DMS153 (cell line): ENCODE measurements at regions not wholly inside any gene's neighbourhood (a gene's known extent, or its start where the extent isn't known, plus 50 kb on each side); places are given as distances from the start of the nearest gene placed in this dataset.
A peak's percentile ranks its signal among the peaks of the same experiment; 100 is the strongest.

Experiments
- DNase-seq: peaks from one replicate; lab custom pipeline; 2025; lab: John Stamatoyannopoulos, UW

DNA sequence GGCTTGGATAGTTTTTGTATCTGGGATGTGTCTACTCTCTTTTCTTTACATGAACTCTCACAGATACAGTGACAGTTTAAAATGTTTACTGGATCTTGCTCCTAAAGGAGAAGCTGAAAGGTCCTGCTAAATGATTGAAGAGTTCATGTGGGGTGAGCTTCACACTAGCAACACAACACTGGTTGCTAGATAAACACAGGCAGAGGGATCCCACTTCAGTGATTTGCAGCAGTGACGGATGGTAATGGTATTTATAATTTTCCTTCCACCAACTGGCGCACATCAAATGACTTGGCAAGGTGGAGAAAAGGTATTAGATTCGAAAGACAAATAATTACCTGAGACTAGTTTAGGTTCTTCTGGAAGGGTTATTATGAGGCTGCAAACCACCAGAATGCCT is 270.2 kb downstream of the TBX15 start:
- peak; percentile 42 for DNase-seq

DNA sequence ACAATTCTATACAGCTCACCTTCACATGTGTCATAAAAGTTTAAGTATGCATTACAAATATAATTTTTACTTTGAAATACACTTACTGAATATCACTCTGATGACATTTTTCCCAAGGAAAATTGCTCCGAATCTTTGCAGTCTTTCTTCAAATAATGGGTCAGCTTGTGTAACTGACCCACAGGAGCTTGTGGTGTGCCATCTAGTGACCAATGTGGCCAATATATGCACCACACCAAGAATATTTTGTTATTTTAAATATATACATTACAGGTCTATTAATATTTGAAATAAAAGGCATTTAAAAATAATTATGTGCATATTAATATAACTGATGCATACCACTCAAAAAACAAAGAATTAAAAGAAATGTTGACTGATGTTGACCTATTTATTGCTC is 271.4 kb downstream of the TBX15 start:
- no peak for DNase-seq

DNA sequence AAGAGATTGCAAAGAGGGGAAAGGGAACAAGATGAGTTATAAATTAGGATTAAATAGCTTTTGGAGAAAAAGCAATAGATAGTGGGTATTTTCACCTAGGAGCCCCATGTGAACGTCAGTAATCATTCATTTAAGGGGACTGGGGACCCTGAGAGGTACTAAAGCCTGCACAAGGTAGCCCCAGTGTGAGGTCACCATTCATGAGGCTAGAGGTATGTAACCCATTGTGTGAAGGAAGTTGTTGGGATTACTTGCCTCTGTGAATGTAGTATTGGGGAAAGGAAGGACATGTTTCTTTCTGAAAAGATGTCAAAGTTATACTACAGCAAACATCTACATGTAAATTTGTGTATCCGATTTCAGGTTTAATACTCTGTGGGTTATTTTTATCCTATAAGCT is 276.8 kb downstream of the TBX15 start:
- no peak for DNase-seq

DNA sequence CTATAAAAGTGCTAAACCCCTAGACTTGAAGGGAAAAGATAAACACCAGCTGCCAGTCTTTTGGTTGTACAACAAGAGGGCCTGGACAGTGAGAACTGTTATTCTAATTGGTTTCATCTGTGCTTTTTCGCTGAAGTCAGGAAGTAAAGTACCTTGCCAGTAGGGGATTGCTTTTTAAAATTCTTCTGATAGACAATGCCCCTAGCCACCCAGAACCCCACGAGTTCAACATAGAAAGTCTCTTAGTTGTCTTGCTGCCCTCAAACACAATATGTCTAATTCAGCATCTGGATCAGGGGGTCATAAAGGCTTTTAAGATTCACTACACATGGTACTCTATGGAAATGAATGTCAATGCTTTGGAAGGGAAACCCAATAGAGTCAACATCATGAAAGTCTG is 289.2 kb downstream of the TBX15 start:
- no peak for DNase-seq

DNA sequence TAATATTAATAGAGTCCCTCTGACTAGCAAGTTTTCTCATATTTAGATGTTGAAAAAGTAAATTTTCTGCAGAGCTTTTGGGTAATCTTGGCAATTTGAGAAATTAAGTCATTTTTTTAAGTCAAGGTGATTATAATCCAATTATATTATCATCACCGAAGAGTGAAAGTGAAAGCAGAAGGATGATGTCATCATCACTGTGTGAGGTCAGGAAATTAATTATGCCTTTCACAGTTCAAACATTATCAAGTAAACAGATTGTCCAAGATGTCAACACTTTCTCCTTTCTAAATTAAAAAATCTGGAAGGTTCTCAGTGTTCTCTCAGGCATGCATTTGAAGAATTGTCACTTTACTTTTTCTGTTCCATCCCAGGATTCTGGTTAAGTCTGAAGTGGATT is 296.0 kb downstream of the TBX15 start:
- DNase-seq, result no peak

DNA sequence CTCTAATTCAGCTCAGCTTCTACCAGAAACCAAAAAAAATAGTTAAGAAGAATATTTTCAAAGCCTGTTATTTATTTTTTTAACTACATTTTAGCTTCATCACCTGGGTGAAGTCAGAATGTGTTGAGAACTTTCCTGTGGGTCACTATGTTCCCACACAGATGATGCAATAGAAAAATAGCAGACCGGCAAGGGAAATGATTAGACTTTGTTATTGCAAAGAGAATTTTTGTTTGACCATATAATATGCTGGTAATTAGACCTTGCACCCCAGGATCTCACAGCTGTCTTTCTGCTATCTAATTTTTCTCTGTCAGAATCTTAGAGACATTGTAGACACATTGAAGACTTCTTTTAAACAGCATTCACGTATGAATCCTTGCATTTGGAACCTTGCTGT is 299.3 kb downstream of the TBX15 start:
- DNase-seq, result no peak

DNA sequence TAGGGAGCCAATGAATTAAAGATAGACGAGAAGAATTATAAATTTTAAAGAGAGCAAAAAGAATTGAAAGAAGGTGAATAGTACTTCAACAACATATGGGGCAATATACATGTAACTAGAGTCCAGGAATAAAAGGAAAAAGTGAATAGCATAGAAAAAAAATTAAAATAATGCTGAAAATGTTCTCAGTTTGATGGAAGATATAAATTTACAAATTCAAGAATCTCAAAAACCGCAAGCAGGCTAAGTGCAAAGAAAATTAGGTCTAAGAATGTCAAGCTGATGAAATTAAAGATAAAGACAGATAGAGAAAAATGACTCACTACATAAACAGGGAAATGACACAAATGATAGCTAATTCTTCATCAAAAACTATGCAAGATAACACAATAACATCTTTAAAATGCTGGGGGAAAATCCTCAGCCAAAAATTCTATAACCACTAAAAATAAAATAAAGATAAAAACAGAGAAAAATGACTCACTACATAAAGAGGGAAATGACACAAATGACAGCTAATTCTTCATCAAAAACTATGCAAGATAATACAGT is 326.3 kb downstream of the TBX15 start:
- no peak for DNase-seq

DNA sequence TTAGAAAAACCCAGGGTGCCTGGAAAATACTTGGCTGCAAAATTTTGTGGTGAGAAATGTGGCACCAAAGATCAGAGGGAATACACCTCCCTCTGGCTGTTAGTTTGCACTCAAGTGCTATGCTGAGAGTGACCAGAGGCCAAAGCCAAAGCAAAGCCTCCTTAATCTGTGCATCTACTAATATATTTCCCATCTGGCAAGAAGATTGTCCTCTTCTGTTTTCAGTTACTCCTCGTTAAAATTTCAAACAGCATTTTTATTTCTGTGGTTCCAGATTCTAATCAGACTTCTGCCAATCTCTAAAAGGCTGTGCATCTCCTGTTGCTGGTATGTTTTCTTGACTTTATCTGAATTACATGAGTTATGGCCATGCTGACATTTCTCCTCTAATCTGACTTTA is 327.4 kb downstream of the TBX15 start:
- DNase-seq, result no peak

GRCh38 chr1:118659646-118660045 is 328.5 kb downstream of the TBX15 start:
- no peak for DNase-seq

DNA sequence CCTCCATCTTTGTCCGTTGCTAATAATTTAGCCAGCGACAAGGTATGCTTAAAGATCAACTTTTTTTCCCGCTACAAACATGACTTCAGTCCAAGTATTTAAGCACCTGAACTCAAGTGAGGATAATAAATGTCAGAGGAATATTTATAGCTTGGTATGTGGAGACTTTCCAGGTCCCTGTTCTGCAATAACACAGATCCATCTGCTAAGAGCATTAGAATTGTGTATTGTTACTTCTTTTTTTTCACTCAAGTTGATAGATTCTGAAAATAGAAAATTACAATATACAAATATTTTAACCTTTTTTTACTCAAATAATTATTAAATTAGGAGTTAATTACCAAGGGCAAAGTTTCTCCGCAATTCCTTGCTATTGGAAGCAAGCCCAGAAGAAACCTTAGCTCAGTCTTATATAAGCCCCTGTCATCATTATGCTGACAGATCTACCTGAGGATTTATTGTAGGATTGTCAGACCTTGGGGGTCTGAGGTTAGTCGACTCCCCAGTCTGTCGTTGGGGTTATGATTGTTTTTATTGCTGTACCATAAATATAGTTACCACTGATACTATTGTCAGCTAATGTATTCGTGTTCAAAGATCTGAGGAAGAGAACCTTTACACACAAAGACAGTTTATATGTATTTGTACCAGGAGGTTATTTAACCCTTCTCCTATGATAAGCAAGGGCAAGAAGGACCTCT is 337.9 kb downstream of the TBX15 start:
- no peak for DNase-seq

GRCh38 chr1:118649369-118650106 is 338.6 kb downstream of the TBX15 start:
- DNase-seq, result no peak

DNA sequence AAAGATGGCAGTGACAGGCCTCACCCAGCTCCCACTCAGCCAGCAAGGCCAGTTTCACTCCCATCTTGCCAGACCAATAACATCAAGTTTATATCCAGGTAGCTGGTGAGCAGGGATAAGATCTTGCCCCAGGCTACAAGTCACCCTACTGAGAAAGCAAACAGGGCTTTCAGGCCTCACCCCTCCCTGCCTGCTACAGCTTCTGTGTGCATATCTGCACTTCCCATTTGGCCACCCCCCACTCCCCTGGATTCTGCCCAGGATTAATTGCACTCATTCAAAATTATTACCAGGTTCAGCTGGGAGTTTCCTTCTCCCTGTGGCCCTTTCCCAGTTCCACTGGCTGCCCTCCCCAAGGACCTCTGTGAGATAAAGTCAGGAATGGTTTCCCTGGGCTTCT is 352.1 kb downstream of the TBX15 start:
- no peak for DNase-seq

GRCh38 chr1:118627435-118627834 is 360.7 kb downstream of the TBX15 start:
- no peak for DNase-seq

DNA sequence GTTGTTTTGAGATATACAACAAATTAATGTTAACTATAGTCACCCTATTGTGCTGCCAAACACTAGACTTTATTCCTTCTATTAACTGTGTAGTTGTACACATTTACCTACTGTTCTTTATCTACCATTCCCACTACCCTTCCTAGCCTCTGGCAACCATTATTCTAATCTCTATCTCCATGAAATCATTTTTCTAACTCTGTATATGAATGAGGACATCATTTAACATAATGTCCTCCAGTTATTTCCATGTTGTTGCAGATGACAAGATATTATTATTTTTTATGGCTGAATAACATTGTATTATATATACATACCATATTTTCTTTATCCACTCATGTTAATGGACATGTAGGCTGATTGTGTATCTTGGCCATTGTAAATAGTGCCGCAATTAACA is 366.3 kb downstream of the TBX15 start:
- no peak for DNase-seq

- DNase-seq, result no peak
These were observed 369.4 kb downstream of the TBX15 start for GRCh38 chr1:118618618-118619340.

GRCh38 chr1:118617916-118618315 is 370.2 kb downstream of the TBX15 start:
- DNase-seq, result no peak

DNA sequence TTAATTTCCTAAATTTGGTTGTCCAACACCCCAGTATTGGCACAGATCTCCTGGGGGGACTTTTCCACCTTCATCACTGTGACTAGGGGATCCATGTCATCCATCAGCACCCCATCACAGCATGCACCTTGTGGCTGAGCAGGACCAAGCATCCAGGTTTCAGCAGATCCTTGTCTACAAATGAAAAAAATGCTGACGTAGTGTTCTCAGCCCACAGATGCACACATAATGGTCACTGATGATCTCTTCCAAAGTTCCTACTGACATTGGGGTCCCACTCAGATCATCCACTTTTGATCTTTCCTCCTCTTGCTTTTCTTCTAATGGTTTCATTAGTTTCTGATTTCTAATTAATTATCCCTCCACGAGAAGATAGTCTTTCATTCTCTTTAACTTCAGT is 373.1 kb downstream of the TBX15 start:
- no peak for DNase-seq

DNA sequence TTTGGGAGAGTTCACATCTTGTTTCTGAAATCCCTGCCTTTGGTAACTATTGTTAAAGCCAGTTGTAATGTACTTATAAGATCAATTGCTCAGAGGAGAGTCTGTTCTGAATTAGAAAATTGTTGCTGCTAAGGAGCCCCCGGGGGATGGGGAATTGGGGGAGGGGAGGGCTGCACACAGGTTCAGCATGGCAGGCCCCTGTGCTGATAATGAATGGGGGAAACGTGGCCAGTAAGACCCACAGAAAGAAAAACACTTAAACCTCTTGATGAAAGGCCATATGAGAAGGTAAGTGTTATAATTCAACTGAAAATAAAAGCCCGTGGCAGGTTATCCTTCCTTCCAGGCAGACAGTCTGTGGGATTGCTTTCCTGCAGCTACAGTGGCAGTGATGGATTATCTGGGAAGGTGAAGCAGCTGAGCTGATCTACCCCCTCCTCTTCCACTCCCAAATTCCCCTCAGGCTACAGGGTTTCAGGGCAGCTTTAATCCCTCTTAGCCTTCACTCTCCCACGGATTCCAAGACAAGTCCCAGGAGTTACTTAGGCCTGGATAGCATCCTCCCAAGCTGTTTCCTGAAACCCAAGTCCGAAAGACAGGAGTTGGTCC is 398.8 kb downstream of the TBX15 start:
- DNase-seq, result no peak

DNA sequence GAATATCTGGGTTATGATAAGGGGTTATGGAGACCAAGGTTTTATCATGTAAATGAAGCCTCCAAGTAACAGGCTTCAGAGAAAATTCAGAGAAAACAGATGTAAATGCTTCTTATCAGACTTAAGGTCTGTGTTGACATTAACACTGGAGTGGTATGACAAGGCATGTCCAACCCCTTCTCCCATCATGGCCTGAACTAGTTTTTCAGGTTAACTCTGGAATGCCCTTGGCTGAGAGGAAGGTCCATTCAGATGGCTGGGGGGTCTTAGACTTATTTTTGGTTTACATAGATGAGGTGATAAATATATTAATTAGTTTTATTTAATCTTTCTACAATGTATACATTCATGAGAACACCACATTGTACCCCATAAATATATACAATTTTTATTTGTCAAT is 399.6 kb downstream of the TBX15 start:
- DNase-seq, result no peak

GRCh38 chr1:118578276-118578675 is 393.2 kb upstream of the SPAG17 start:
- DNase-seq, result no peak

DNA sequence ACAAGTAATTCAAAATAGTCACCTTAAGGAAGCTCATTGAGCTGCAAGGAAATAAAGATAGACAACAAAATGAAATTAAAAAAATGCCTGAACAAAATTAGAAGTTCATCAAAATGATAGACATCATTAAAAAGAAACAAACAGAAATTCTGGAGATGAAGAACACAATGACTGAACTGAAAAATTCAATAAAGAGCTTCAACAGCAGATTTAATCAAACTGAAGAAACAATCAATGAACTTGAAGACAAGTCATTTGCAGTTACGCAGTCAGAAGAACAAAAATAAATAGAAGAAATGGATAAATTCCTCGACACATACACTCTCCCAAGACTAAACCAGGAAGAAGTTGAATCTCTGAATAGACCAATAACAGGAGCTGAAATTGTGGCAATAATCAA is 390.0 kb upstream of the SPAG17 start:
- DNase-seq, result no peak

- DNase-seq, result no peak
These were observed 380.1 kb upstream of the SPAG17 start for GRCh38 chr1:118564961-118565703.
